CD14-positive monocyte (primary cell): ENCODE measurements at regions not wholly inside any gene's neighbourhood (a gene's known extent, or its start where the extent isn't known, plus 50 kb on each side); places are given as distances from the start of the nearest gene placed in this dataset.

Experiments
- DNase-seq, 3 donors: peaks; one replicate each; pipeline ENCODE4 v3.0.0-alpha.2; 2011 to 2022
- H2AFZ ChIP-seq: 2 replicates; pipeline ENCODE4 v1.6.0; 2012; ENCODE audit warnings: mild to moderate bottlenecking, low read depth, low read length, inconsistent platforms; ENCODE audit not compliant: insufficient read depth, poor library complexity, severe bottlenecking
- H3K27ac ChIP-seq, 2 donors: 1 replicate in 1 of 2; 2 replicates in 1 of 2; pipeline ENCODE4 v1.5.1; 2012 to 2013; ENCODE audit warnings: low read length in 2 of 2, control low read depth in 1 of 2, inconsistent platforms in 1 of 2, low read depth in 1 of 2, mild to moderate bottlenecking in 1 of 2
- H3K27me3 ChIP-seq, 2 donors: one replicate each; pipeline versions ENCODE4 v1.6.0 to v1.6.1; 2011 to 2013; ENCODE audit warnings: low read length in 2 of 2; ENCODE audit not compliant: control insufficient read depth in 2 of 2, insufficient read depth in 2 of 2
- H3K36me3 ChIP-seq, 2 donors: replicated peaks in 1 of 2; 1 replicate in 1 of 2; 2 replicates in 1 of 2; pipeline versions ENCODE4 v1.5.1 to v1.6.1; 2012 to 2013; ENCODE audit warnings: low read length in 2 of 2, control low read depth in 1 of 2, inconsistent platforms in 1 of 2, mild to moderate bottlenecking in 1 of 2; ENCODE audit not compliant: insufficient read depth in 2 of 2, control insufficient read depth in 1 of 2
- H3K4me1 ChIP-seq, 2 donors: 1 replicate in 1 of 2; 2 replicates in 1 of 2; pipeline versions ENCODE4 v1.5.1 to v1.6.1; 2012 to 2013; ENCODE audit warnings: low read length in 2 of 2, control low read depth in 1 of 2, inconsistent platforms in 1 of 2, mild to moderate bottlenecking in 1 of 2, moderate library complexity in 1 of 2; ENCODE audit not compliant: insufficient read depth in 2 of 2, control insufficient read depth in 1 of 2
- H3K4me2 ChIP-seq: replicated peaks from 2 replicates; pipeline ENCODE3; 2012; ENCODE audit warnings: low read length, moderate library complexity, mild to moderate bottlenecking; ENCODE audit not compliant: poor library complexity, severe bottlenecking; ENCODE audit errors: extremely low read depth
- H3K4me3 ChIP-seq, 3 experiments: fragments of 200-600 bp in 1 of 3; sonication (generic) in 1 of 3; replicated peaks in 1 of 3; 1 replicate in 2 of 3; 2 replicates in 1 of 3; pipeline ENCODE4 v1.5.1; 2011 to 2013; ENCODE audit warnings: low read length in 3 of 3, mild to moderate bottlenecking in 3 of 3, control low read depth in 2 of 3, low read depth in 2 of 3, inconsistent platforms in 1 of 3, moderate library complexity in 1 of 3
- H3K79me2 ChIP-seq: 2 replicates; pipeline ENCODE4 v1.6.0; 2012; ENCODE audit warnings: mild to moderate bottlenecking, control low read depth, inconsistent platforms, low read length, moderate library complexity; ENCODE audit not compliant: insufficient read depth
- H3K9ac ChIP-seq: 2 replicates; pipeline ENCODE4 v1.6.0; 2017; ENCODE audit warnings: low read length, mild to moderate bottlenecking; ENCODE audit not compliant: insufficient read depth, poor library complexity, severe bottlenecking
- H3K9me3 ChIP-seq, 2 donors: replicated peaks in 1 of 2; 1 replicate in 1 of 2; 2 replicates in 1 of 2; pipeline versions ENCODE4 v1.5.1 to v1.6.1; 2012 to 2013; ENCODE audit warnings: low read length in 2 of 2, control low read depth in 1 of 2; ENCODE audit not compliant: control insufficient read depth in 1 of 2, insufficient read depth in 1 of 2
- H4K20me1 ChIP-seq: 2 replicates; pipeline ENCODE4 v1.6.0; 2012; ENCODE audit warnings: mild to moderate bottlenecking, low read length, control low read depth, moderate library complexity; ENCODE audit not compliant: insufficient read depth
- H3K27ac Mint-ChIP-seq, 7 donors: one replicate each; pipeline ENCODE4 v1.8.0; 2020; ENCODE audit warnings: mild to moderate bottlenecking in 7 of 7, mixed read lengths in 7 of 7, moderate library complexity in 6 of 7, inconsistent platforms in 2 of 7
- H3K27me3 Mint-ChIP-seq, 3 donors: one replicate each; pipeline ENCODE4 v1.8.0; 2021 to 2022; ENCODE audit warnings: low read depth in 3 of 3, mild to moderate bottlenecking in 3 of 3, mixed read lengths in 3 of 3, moderate library complexity in 3 of 3, inconsistent platforms in 1 of 3
- H3K36me3 Mint-ChIP-seq, 2 donors: one replicate each; pipeline ENCODE4 v1.8.0; 2020; ENCODE audit warnings: mixed read lengths in 2 of 2, inconsistent platforms in 1 of 2, mild to moderate bottlenecking in 1 of 2
- H3K4me1 Mint-ChIP-seq: one replicate; pipeline ENCODE4 v1.8.0; 2020; ENCODE audit warnings: mild to moderate bottlenecking, mixed read lengths
- H3K4me3 Mint-ChIP-seq, 2 donors: one replicate each; pipeline ENCODE4 v1.8.0; 2020; ENCODE audit warnings: mild to moderate bottlenecking in 2 of 2, mixed read lengths in 2 of 2, moderate library complexity in 1 of 2
- H3K9me3 Mint-ChIP-seq, 7 donors: one replicate each; pipeline ENCODE4 v1.8.0; 2020 to 2022; ENCODE audit warnings: mixed read lengths in 7 of 7, mild to moderate bottlenecking in 6 of 7, moderate library complexity in 6 of 7, inconsistent platforms in 2 of 7
- CTCF ChIP-seq: fragments of 200-600 bp; IDR thresholded peaks from one replicate; pipeline ENCODE4 v1.8.0; 2022; ENCODE audit warnings: antibody characterized with exemption, mild to moderate bottlenecking
- WGBS: methylation state at CpG from one replicate; pipeline ENCODE4 v1.1.5; 2013; ENCODE audit warnings: missing lambda C conversion rate; ENCODE audit not compliant: insufficient coverage; 5-methylcytosine and 5-hydroxymethylcytosine counted together
- intact Hi-C, 2 donors: fragments of 100-400 bp; cut with micrococcal nuclease; formaldehyde crosslinking; loops; one replicate each; pipeline versions ENCODE4 v1.15.0 to v1.15.1; 2023

GRCh38 chr2:67318993-67319481 lies 78.1 kb upstream of the ETAA1 start:
- no peak overlapping the region for H2AFZ ChIP-seq
- Mint-ChIP-seq H3K27me3 (peaks cover 0 to 1% (median 0%) of the 10 kb centered on the region in 3 donors), H3K9me3 (peaks cover 0 to 5% (median 0%) of the 10 kb centered on the region in 7 donors), H3K27ac (no peak overlapping the region), H3K4me1 (no peaks in the 10 kb centered on the region), H3K4me3 (no peak overlapping the region), H3K36me3 (no peaks in the 10 kb centered on the region)
- intact Hi-C loops = no loop called here
- TF ChIP-seq CTCF = no peak
- H3K4me1 ChIP-seq = no peaks in the 10 kb centered on the region
- no peak overlapping the region for H3K4me3 ChIP-seq
- H3K4me2 ChIP-seq = no peak overlapping the region
- no peaks in the 10 kb centered on the region for H3K27me3 ChIP-seq
- no peak overlapping the region for H3K27ac ChIP-seq
- no peak overlapping the region for H3K9ac ChIP-seq
- H3K79me2 ChIP-seq = no peaks in the 10 kb centered on the region
- H4K20me1 ChIP-seq = no peaks in the 10 kb centered on the region
- DNase-seq = no peak
- no peaks in the 10 kb centered on the region for H3K36me3 ChIP-seq
- no peaks in the 10 kb centered on the region for H3K9me3 ChIP-seq
- no CpG with 5 or more reads among the region's 6 CpGs for WGBS

- Histone ChIP-seq H3K4me2 (no peak overlapping the region), H3K9me3 (no peaks in the 10 kb centered on the region), H3K27me3 (no peaks in the 10 kb centered on the region), H3K4me1 (no peaks in the 10 kb centered on the region), H4K20me1 (no peaks in the 10 kb centered on the region), H3K4me3 (no peak overlapping the region), H3K79me2 (no peaks in the 10 kb centered on the region), H3K36me3 (no peaks in the 10 kb centered on the region), H3K9ac (no peak overlapping the region), H2AFZ (no peak overlapping the region), H3K27ac (no peak overlapping the region)
- Mint-ChIP-seq H3K4me3 (no peak overlapping the region), H3K27me3 (peaks cover 0 to 3% (median 1%) of the 10 kb centered on the region in 3 donors), H3K9me3 (peaks cover 0 to 5% (median 0%) of the 10 kb centered on the region in 7 donors), H3K36me3 (no peaks in the 10 kb centered on the region), H3K4me1 (no peaks in the 10 kb centered on the region), H3K27ac (no peak overlapping the region)
- no CpG with 5 or more reads among the region's 3 CpGs for WGBS
- no peak for DNase-seq
- intact Hi-C loops = no loop called here
- TF ChIP-seq CTCF = no peak
These were observed 76.1 kb upstream of the ETAA1 start for GRCh38 chr2:67320861-67321587.
